ENCODE measurements at regions not wholly inside any gene's neighbourhood (a gene's known extent, or its start where the extent isn't known, plus 50 kb on each side); places are given as distances from the start of the nearest gene placed in this dataset.

GRCh38 chr12:63041601-63042000, 106.7 kb upstream of the PPM1H start:
- DNase-seq (ENCODE audit: low spot score in 2 of 2) (no peak), FAIRE-seq (no peak)

- no peak for FAIRE-seq
- no peak for DNase-seq (ENCODE audit: low spot score in 2 of 2)
These were observed 105.7 kb upstream of the PPM1H start for GRCh38 chr12:63040526-63041220.

GRCh38 chr12:63038713-63039100, 103.8 kb upstream of the PPM1H start:
- FAIRE-seq (no peak), DNase-seq (ENCODE audit: low spot score in 2 of 2) (no peak)

GRCh38 chr12:63037746-63038712, 103.1 kb upstream of the PPM1H start:
- DNase-seq (ENCODE audit: low spot score in 2 of 2) (no peak), FAIRE-seq (no peak)

GRCh38 chr12:63036974-63037335, 102.0 kb upstream of the PPM1H start:
- FAIRE-seq (no peak), DNase-seq (ENCODE audit: low spot score in 2 of 2) (no peak)

GRCh38 chr12:63036216-63036973, 101.4 kb upstream of the PPM1H start:
- no peak for DNase-seq (ENCODE audit: low spot score in 2 of 2)

GRCh38 chr12:63034601-63035000, 99.7 kb upstream of the PPM1H start:
- DNase-seq (ENCODE audit: low spot score in 2 of 2), result no peak
- FAIRE-seq, result no peak

More at GRCh38 chr12:63036216-63036973, 101.4 kb upstream of the PPM1H start:
- no peak for FAIRE-seq

- no peak for DNase-seq (ENCODE audit: low spot score in 2 of 2)
- FAIRE-seq, result no peak
These were observed 94.7 kb upstream of the PPM1H start for GRCh38 chr12:63029676-63030075.

- no peak for FAIRE-seq
- no peak for DNase-seq (ENCODE audit: low spot score in 2 of 2)
These were observed 94.0 kb upstream of the PPM1H start for GRCh38 chr12:63028951-63029350.

- FAIRE-seq, result no peak
- no peak for DNase-seq (ENCODE audit: low spot score in 2 of 2)
These were observed 90.2 kb upstream of the PPM1H start for GRCh38 chr12:63025116-63025515.

- no peak for FAIRE-seq
- no peak for DNase-seq (ENCODE audit: low spot score in 2 of 2)
These were observed 89.0 kb upstream of the PPM1H start for GRCh38 chr12:63023926-63024325.

GRCh38 chr12:63021116-63021515, 86.2 kb upstream of the PPM1H start:
- FAIRE-seq (no peak), DNase-seq (ENCODE audit: low spot score in 2 of 2) (no peak)

GRCh38 chr12:63020269-63020668, 85.3 kb upstream of the PPM1H start:
- FAIRE-seq, result no peak
- no peak for DNase-seq (ENCODE audit: low spot score in 2 of 2)

- DNase-seq (ENCODE audit: low spot score in 2 of 2), result no peak
- no peak for FAIRE-seq
These were observed 83.3 kb upstream of the PPM1H start for GRCh38 chr12:63018273-63018672.

GRCh38 chr12:63013302-63013701, 78.4 kb upstream of the PPM1H start:
- no peak for DNase-seq (ENCODE audit: low spot score in 2 of 2)
- FAIRE-seq, result no peak

- FAIRE-seq, result no peak
- no peak for DNase-seq (ENCODE audit: low spot score in 2 of 2)
These were observed 75.7 kb upstream of the PPM1H start for GRCh38 chr12:63010698-63011097.

- DNase-seq (ENCODE audit: low spot score in 2 of 2) (no peak), FAIRE-seq (no peak)
These were observed 73.4 kb upstream of the PPM1H start for GRCh38 chr12:63008372-63008771.

GRCh38 chr12:63007726-63008125, 72.8 kb upstream of the PPM1H start:
- no peak for FAIRE-seq
- no peak for DNase-seq (ENCODE audit: low spot score in 2 of 2)

GRCh38 chr12:63006536-63006935, 71.6 kb upstream of the PPM1H start:
- FAIRE-seq (no peak), DNase-seq (ENCODE audit: low spot score in 2 of 2) (no peak)

GRCh38 chr12:63005382-63005781, 70.4 kb upstream of the PPM1H start:
- FAIRE-seq (no peak), DNase-seq (ENCODE audit: low spot score in 2 of 2) (no peak)

- DNase-seq (ENCODE audit: low spot score in 2 of 2), result no peak
- FAIRE-seq, result no peak
These were observed 68.4 kb upstream of the PPM1H start for GRCh38 chr12:63003223-63003819.
